GM23338 (cell line): ENCODE measurements at regions not wholly inside any gene's neighbourhood (a gene's known extent, or its start where the extent isn't known, plus 50 kb on each side); places are given as distances from the start of the nearest gene placed in this dataset.
A peak's percentile ranks its signal among the peaks of the same experiment; 100 is the strongest.

Source experiments
- ATAC-seq: fragments of 200-7000 bp; cut with Tn5 transposase; 3 replicates; pipeline ENCODE4 v1.9.1; 2020
- DNase-seq: peaks from one replicate; pipeline ENCODE4 v3.0.0-alpha.2; 2015; ENCODE audit warnings: low spot score
- H2AFZ ChIP-seq: fragments of 200-600 bp; sonication (generic); 2 replicates; pipeline ENCODE4 v1.8.0; 2016; ENCODE audit warnings: antibody characterized with exemption, mild to moderate bottlenecking, moderate library complexity
- H3F3A ChIP-seq: fragments of 200-600 bp; sonication (generic); replicated peaks from 2 replicates; pipeline ENCODE4 v1.8.0; 2017; ENCODE audit warnings: antibody characterized with exemption, mixed run types, low read depth
- H3K27ac ChIP-seq: fragments of 200-600 bp; sonication (generic); 2 replicates; pipeline ENCODE4 v1.6.1; 2016; ENCODE audit warnings: low read depth
- H3K27me3 ChIP-seq: fragments of 200-600 bp; sonication (generic); 2 replicates; pipeline ENCODE4 v1.8.0; 2016; ENCODE audit warnings: mild to moderate bottlenecking, mixed run types, moderate library complexity; ENCODE audit not compliant: insufficient read depth
- H3K36me3 ChIP-seq: fragments of 200-600 bp; sonication (generic); 2 replicates; pipeline ENCODE4 v1.8.0; 2016; ENCODE audit warnings: mild to moderate bottlenecking; ENCODE audit not compliant: insufficient read depth
- H3K4me1 ChIP-seq: fragments of 200-600 bp; sonication (generic); 2 replicates; pipeline ENCODE4 v1.8.0; 2016; ENCODE audit warnings: mild to moderate bottlenecking, moderate library complexity; ENCODE audit not compliant: insufficient read depth
- H3K4me2 ChIP-seq: fragments of 200-600 bp; sonication (generic); 2 replicates; pipeline ENCODE4 v1.7.1; 2017; ENCODE audit warnings: mixed run types
- H3K4me3 ChIP-seq: fragments of 200-600 bp; sonication (generic); 2 replicates; pipeline ENCODE4 v1.6.1; 2016; ENCODE audit warnings: mixed run types
- H3K79me2 ChIP-seq: fragments of 200-600 bp; sonication (generic); replicated peaks from 2 replicates; pipeline ENCODE4 v1.8.0; 2017; ENCODE audit warnings: mild to moderate bottlenecking; ENCODE audit not compliant: insufficient read depth
- H3K9me2 ChIP-seq: fragments of 200-600 bp; sonication (generic); 2 replicates; pipeline ENCODE4 v1.8.0; 2017; ENCODE audit not compliant: insufficient read depth
- H4K20me1 ChIP-seq: fragments of 200-600 bp; sonication (generic); replicated peaks from 2 replicates; pipeline ENCODE4 v1.8.0; 2017; ENCODE audit warnings: mild to moderate bottlenecking; ENCODE audit not compliant: insufficient read depth
- H3K27ac Mint-ChIP-seq: 2 replicates; pipeline ENCODE4 v1.8.0; 2020; ENCODE audit warnings: inconsistent platforms, mild to moderate bottlenecking, moderate library complexity, mixed read lengths
- H3K27me3 Mint-ChIP-seq: 3 replicates; pipeline ENCODE4 v1.8.0; 2022; ENCODE audit warnings: low read depth, mild to moderate bottlenecking, moderate library complexity, mixed read lengths, inconsistent platforms; ENCODE audit not compliant: insufficient read depth, poor library complexity
- H3K36me3 Mint-ChIP-seq: 3 replicates; pipeline ENCODE4 v1.8.0; 2021; ENCODE audit warnings: low read depth, mild to moderate bottlenecking, inconsistent platforms, moderate library complexity, mixed read lengths
- H3K4me1 Mint-ChIP-seq: 3 replicates; pipeline ENCODE4 v1.8.0; 2020; ENCODE audit warnings: mild to moderate bottlenecking, inconsistent platforms, mixed read lengths
- H3K4me3 Mint-ChIP-seq: 3 replicates; pipeline ENCODE4 v1.8.0; 2021; ENCODE audit warnings: moderate library complexity, mild to moderate bottlenecking, inconsistent platforms, mixed read lengths
- H3K9me3 Mint-ChIP-seq: 3 replicates; pipeline ENCODE4 v1.8.0; 2020; ENCODE audit warnings: moderate library complexity, mild to moderate bottlenecking, inconsistent platforms, mixed read lengths
- CREB1 ChIP-seq: fragments of 250-450 bp; sonication (Bioruptor Pico); IDR thresholded peaks from 2 replicates; pipeline ENCODE4 v1.5.0; 2020; ENCODE audit warnings: low read depth, mild to moderate bottlenecking, moderate library complexity
- CTCF ChIP-seq, 2 experiments: fragments of 200-600 bp in 1 of 2; sonication (generic) in 1 of 2; conservative IDR thresholded peaks; 2 replicates each; pipeline versions ENCODE4 v1.5.1 to v1.6.1; 2016 to 2017; ENCODE audit warnings: antibody characterized with exemption in 2 of 2, low read depth in 2 of 2, mild to moderate bottlenecking in 2 of 2, moderate library complexity in 1 of 2
- EZH2 ChIP-seq: fragments of 200-600 bp; sonication (generic); IDR thresholded peaks from one replicate; pipeline ENCODE4 v1.8.0; 2017; ENCODE audit warnings: antibody characterized with exemption, mild to moderate bottlenecking, low read depth; ENCODE audit not compliant: unreplicated experiment
- EZH2phosphoT487 ChIP-seq: fragments of 200-600 bp; sonication (generic); IDR thresholded peaks from one replicate; pipeline ENCODE4 v1.8.1; 2018; ENCODE audit warnings: antibody characterized with exemption; ENCODE audit not compliant: unreplicated experiment
- JUNB ChIP-seq: IDR thresholded peaks from one replicate; pipeline ENCODE4 v1.6.1; 2016; ENCODE audit warnings: antibody characterized with exemption; ENCODE audit not compliant: unreplicated experiment
- NANOG ChIP-seq: IDR thresholded peaks from 2 replicates; pipeline ENCODE4 v1.6.1; 2016; ENCODE audit warnings: antibody characterized with exemption, borderline replicate concordance
- POLR2AphosphoS5 ChIP-seq: IDR thresholded peaks from 2 replicates; pipeline ENCODE4 v1.6.1; 2016; ENCODE audit warnings: antibody characterized with exemption, low read depth
- REST ChIP-seq: IDR thresholded peaks from one replicate; pipeline ENCODE4 v1.6.1; 2018; ENCODE audit warnings: antibody characterized with exemption; ENCODE audit not compliant: unreplicated experiment
- STAT1 ChIP-seq: IDR thresholded peaks from one replicate; pipeline ENCODE4 v1.6.1; 2016; ENCODE audit warnings: antibody characterized with exemption; ENCODE audit not compliant: unreplicated experiment
- ZNF114 ChIP-seq: fragments of 250-450 bp; sonication (Bioruptor Pico); IDR thresholded peaks from 2 replicates; pipeline ENCODE4 v1.5.0; 2020; ENCODE audit warnings: mild to moderate bottlenecking, moderate library complexity
- ZNF331 ChIP-seq: fragments of 250-450 bp; sonication (Bioruptor Pico); IDR thresholded peaks from 2 replicates; pipeline ENCODE4 v1.5.0; 2020; ENCODE audit warnings: low read depth, mild to moderate bottlenecking, moderate library complexity
- TF ChIP-seq, protein P1 (sequence below): fragments of 250-450 bp; sonication (Bioruptor Pico); IDR thresholded peaks from 2 replicates; pipeline ENCODE4 v1.5.0; 2020; ENCODE audit warnings: mild to moderate bottlenecking, moderate library complexity

- TF ChIP-seq EZH2phosphoT487: no peak
- no peak for TF ChIP-seq ZNF114 (CRISPR knock-in tag)
- TF ChIP-seq EZH2: no peak
Measured at GRCh38 chr2:8132351-8132831, 549.5 kb upstream of the ID2 start (continued).

- no peaks in the 10 kb centered on the region for H3K27me3 ChIP-seq
- no peak for DNase-seq
Measured at GRCh38 chr2:8132879-8133278, 549.0 kb upstream of the ID2 start.

More at GRCh38 chr2:8132879-8133278, 549.0 kb upstream of the ID2 start:
- Histone ChIP-seq H3K27ac (no peak overlapping the region), H3K79me2 (no peaks in the 10 kb centered on the region), H3K36me3 (no peaks in the 10 kb centered on the region), H3K4me1 (no peaks in the 10 kb centered on the region), H3K4me2 (no peak overlapping the region), H3F3A (no peaks in the 10 kb centered on the region), H3K9me2 (no peaks in the 10 kb centered on the region), H2AFZ (0 out of 2 replicates have a peak overlapping the region, but pooled peaks have one; percentile 52), H4K20me1 (no peaks in the 10 kb centered on the region), H3K4me3 (no peak overlapping the region)
- peaks cover 5% of the 10 kb centered on the region for H3K27me3 Mint-ChIP-seq
- H3K4me3 Mint-ChIP-seq: no peak overlapping the region
- peak; percentile 41; the same call in 2 of the 3 replicates for ATAC-seq
- peaks cover 7% of the 10 kb centered on the region; the same call in 2 of the 3 replicates for H3K9me3 Mint-ChIP-seq
- H3K36me3 Mint-ChIP-seq: peaks cover 3% of the 10 kb centered on the region; the same call in 1 of the 3 replicates
- no peak for TF ChIP-seq CTCF (conservative IDR thresholded peaks at IDR 0.05; ENCODE audit: low read depth in 2 of 2)
- TF ChIP-seq STAT1: no peak
- no peak for TF ChIP-seq CREB1
- TF ChIP-seq EZH2: no peak
- TF ChIP-seq NANOG: no peak
- no peak for TF ChIP-seq REST
- TF ChIP-seq EZH2phosphoT487: no peak
- TF ChIP-seq ZNF114 (CRISPR knock-in tag): no peak
- no peak for TF ChIP-seq POLR2AphosphoS5
- TF ChIP-seq JUNB: no peak
- TF ChIP-seq, protein P1, sequence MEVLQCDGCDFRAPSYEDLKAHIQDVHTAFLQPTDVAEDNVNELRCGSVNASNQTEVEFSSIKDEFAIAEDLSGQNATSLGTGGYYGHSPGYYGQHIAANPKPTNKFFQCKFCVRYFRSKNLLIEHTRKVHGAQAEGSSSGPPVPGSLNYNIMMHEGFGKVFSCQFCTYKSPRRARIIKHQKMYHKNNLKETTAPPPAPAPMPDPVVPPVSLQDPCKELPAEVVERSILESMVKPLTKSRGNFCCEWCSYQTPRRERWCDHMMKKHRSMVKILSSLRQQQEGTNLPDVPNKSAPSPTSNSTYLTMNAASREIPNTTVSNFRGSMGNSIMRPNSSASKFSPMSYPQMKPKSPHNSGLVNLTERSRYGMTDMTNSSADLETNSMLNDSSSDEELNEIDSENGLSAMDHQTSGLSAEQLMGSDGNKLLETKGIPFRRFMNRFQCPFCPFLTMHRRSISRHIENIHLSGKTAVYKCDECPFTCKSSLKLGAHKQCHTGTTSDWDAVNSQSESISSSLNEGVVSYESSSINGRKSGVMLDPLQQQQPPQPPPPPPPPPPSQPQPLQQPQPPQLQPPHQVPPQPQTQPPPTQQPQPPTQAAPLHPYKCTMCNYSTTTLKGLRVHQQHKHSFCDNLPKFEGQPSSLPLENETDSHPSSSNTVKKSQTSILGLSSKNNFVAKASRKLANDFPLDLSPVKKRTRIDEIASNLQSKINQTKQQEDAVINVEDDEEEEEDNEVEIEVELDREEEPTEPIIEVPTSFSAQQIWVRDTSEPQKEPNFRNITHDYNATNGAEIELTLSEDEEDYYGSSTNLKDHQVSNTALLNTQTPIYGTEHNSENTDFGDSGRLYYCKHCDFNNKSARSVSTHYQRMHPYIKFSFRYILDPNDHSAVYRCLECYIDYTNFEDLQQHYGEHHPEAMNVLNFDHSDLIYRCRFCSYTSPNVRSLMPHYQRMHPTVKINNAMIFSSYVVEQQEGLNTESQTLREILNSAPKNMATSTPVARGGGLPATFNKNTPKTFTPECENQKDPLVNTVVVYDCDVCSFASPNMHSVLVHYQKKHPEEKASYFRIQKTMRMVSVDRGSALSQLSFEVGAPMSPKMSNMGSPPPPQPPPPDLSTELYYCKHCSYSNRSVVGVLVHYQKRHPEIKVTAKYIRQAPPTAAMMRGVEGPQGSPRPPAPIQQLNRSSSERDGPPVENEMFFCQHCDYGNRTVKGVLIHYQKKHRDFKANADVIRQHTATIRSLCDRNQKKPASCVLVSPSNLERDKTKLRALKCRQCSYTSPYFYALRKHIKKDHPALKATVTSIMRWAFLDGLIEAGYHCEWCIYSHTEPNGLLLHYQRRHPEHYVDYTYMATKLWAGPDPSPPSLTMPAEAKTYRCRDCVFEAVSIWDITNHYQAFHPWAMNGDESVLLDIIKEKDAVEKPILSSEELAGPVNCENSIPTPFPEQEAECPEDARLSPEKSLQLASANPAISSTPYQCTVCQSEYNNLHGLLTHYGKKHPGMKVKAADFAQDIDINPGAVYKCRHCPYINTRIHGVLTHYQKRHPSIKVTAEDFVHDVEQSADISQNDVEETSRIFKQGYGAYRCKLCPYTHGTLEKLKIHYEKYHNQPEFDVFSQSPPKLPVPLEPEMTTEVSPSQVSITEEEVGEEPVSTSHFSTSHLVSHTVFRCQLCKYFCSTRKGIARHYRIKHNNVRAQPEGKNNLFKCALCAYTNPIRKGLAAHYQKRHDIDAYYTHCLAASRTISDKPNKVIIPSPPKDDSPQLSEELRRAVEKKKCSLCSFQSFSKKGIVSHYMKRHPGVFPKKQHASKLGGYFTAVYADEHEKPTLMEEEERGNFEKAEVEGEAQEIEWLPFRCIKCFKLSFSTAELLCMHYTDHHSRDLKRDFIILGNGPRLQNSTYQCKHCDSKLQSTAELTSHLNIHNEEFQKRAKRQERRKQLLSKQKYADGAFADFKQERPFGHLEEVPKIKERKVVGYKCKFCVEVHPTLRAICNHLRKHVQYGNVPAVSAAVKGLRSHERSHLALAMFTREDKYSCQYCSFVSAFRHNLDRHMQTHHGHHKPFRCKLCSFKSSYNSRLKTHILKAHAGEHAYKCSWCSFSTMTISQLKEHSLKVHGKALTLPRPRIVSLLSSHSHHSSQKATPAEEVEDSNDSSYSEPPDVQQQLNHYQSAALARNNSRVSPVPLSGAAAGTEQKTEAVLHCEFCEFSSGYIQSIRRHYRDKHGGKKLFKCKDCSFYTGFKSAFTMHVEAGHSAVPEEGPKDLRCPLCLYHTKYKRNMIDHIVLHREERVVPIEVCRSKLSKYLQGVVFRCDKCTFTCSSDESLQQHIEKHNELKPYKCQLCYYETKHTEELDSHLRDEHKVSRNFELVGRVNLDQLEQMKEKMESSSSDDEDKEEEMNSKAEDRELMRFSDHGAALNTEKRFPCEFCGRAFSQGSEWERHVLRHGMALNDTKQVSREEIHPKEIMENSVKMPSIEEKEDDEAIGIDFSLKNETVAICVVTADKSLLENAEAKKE (CRISPR knock-in tag): no peak
- no peak for TF ChIP-seq ZNF331
- H3K4me1 Mint-ChIP-seq: peaks cover 6% of the 10 kb centered on the region; the same call in 2 of the 3 replicates
- peak overlapping the region; percentile 73; the same call in 1 of the 2 replicates for H3K27ac Mint-ChIP-seq
